SU-DHL-6 (cell line): ENCODE measurements at regions not wholly inside any gene's neighbourhood (a gene's known extent, or its start where the extent isn't known, plus 50 kb on each side); places are given as distances from the start of the nearest gene placed in this dataset.

Source experiments
- H2AFZ ChIP-seq: fragments of 200-600 bp; sonication (generic); 2 replicates; pipeline ENCODE4 v1.6.1; 2014; ENCODE audit warnings: low read depth, mild to moderate bottlenecking, moderate library complexity, mixed read lengths, antibody characterized with exemption, low read length; ENCODE audit not compliant: severe bottlenecking
- H3F3A ChIP-seq: fragments of 200-600 bp; shearing (Covaris generic); 2 replicates; pipeline ENCODE4 v1.6.0; 2016; ENCODE audit warnings: antibody characterized with exemption, mild to moderate bottlenecking; ENCODE audit not compliant: insufficient read depth
- H3K27ac ChIP-seq: fragments of 200-600 bp; sonication (generic); 2 replicates; pipeline ENCODE4 v1.5.1; 2016; ENCODE audit warnings: low read depth, mild to moderate bottlenecking, low read length, moderate library complexity, mixed read lengths
- H3K27me3 ChIP-seq: fragments of 200-600 bp; sonication (generic), shearing (Covaris generic); 2 replicates; pipeline ENCODE4 v1.6.0; 2014; ENCODE audit warnings: mild to moderate bottlenecking, low read length
- H3K36me3 ChIP-seq: fragments of 200-600 bp; sonication (generic); 2 replicates; pipeline ENCODE4 v1.6.1; 2014; ENCODE audit warnings: mild to moderate bottlenecking, low read length, mixed read lengths
- H3K4me2 ChIP-seq: fragments of 300-600, 200-600 bp; shearing (Covaris generic), sonication (generic); 2 replicates; pipeline ENCODE4 v1.6.0; 2014; ENCODE audit warnings: low read length, low read depth, mild to moderate bottlenecking; ENCODE audit not compliant: poor library complexity, severe bottlenecking
- H3K4me3 ChIP-seq: fragments of 200-600 bp; sonication (generic); 2 replicates; pipeline ENCODE4 v1.5.1; 2014; ENCODE audit warnings: antibody characterized with exemption, low read length, mild to moderate bottlenecking, mixed read lengths; ENCODE audit not compliant: insufficient read depth, poor library complexity, severe bottlenecking
- H3K79me2 ChIP-seq: fragments of 200-600 bp; sonication (generic); 2 replicates; pipeline ENCODE4 v1.6.1; 2014; ENCODE audit warnings: mild to moderate bottlenecking, low read length, moderate library complexity; ENCODE audit not compliant: insufficient read depth
- H3K9ac ChIP-seq: fragments of 200-600 bp; sonication (generic); 2 replicates; pipeline ENCODE4 v1.7.0; 2014; ENCODE audit warnings: mild to moderate bottlenecking, low read length
- H3K9me2 ChIP-seq: fragments of 200-600 bp; sonication (generic); replicated peaks from 2 replicates; pipeline ENCODE4 v1.6.1; 2014; ENCODE audit warnings: low read length; ENCODE audit not compliant: insufficient read depth
- H3K9me3 ChIP-seq: fragments of 200-600 bp; sonication (generic); 2 replicates; pipeline ENCODE4 v1.6.1; 2014; ENCODE audit warnings: low read length, mixed read lengths; ENCODE audit not compliant: insufficient read depth
- H4K20me1 ChIP-seq: fragments of 200-600 bp; sonication (generic); 2 replicates; pipeline ENCODE4 v1.6.1; 2014; ENCODE audit warnings: low read depth, mild to moderate bottlenecking, antibody characterized with exemption, low read length, moderate library complexity, mixed read lengths
- EZH2phosphoT487 ChIP-seq: fragments of 200-600 bp; sonication (generic), shearing (Covaris generic); conservative IDR thresholded peaks from 2 replicates; pipeline ENCODE4 v1.6.1; 2018; ENCODE audit warnings: mild to moderate bottlenecking, antibody characterized with exemption, low read length, moderate library complexity, mixed read lengths
- TF ChIP-seq, protein P1 (sequence below): fragments of 200-600 bp; sonication (generic); IDR thresholded peaks from one replicate; pipeline ENCODE4 v1.5.1; 2017; ENCODE audit warnings: antibody characterized with exemption, mild to moderate bottlenecking, low read length, moderate library complexity; ENCODE audit not compliant: insufficient read depth, poor library complexity, severe bottlenecking

DNA sequence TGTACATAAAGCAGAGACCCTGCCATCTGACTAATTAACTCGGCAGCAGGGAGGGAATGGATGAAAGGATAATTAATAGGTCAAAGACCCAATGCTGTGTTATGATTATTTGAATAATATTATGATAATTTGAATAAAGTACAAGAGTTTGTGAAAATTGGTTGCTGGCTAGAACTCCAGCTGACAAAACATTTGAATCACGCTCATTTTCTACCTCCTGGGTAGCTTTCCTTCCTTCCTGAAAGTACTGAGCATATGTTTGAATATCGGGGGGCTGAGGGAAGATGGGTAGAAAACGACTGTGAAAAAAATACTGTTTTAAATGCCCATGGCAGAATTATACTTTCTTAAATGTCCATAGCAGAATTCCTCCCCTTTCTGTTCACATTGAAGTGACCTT lies 243.6 kb upstream of the RBMS1 start:
- Histone ChIP-seq H2AFZ (no peak overlapping the region), H3F3A (no peaks in the 10 kb centered on the region), H3K27me3 (no peaks in the 10 kb centered on the region), H3K9ac (no peak overlapping the region), H3K4me3 (no peak overlapping the region), H3K4me2 (no peak overlapping the region), H3K9me3 (no peaks in the 10 kb centered on the region), H3K79me2 (no peaks in the 10 kb centered on the region), H3K27ac (no peak overlapping the region), H3K36me3 (no peaks in the 10 kb centered on the region), H4K20me1 (no peaks in the 10 kb centered on the region), H3K9me2 (no peaks in the 10 kb centered on the region)
- TF ChIP-seq EZH2phosphoT487, result no peak
- TF ChIP-seq, protein P1, sequence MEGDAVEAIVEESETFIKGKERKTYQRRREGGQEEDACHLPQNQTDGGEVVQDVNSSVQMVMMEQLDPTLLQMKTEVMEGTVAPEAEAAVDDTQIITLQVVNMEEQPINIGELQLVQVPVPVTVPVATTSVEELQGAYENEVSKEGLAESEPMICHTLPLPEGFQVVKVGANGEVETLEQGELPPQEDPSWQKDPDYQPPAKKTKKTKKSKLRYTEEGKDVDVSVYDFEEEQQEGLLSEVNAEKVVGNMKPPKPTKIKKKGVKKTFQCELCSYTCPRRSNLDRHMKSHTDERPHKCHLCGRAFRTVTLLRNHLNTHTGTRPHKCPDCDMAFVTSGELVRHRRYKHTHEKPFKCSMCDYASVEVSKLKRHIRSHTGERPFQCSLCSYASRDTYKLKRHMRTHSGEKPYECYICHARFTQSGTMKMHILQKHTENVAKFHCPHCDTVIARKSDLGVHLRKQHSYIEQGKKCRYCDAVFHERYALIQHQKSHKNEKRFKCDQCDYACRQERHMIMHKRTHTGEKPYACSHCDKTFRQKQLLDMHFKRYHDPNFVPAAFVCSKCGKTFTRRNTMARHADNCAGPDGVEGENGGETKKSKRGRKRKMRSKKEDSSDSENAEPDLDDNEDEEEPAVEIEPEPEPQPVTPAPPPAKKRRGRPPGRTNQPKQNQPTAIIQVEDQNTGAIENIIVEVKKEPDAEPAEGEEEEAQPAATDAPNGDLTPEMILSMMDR, result no peak

DNA sequence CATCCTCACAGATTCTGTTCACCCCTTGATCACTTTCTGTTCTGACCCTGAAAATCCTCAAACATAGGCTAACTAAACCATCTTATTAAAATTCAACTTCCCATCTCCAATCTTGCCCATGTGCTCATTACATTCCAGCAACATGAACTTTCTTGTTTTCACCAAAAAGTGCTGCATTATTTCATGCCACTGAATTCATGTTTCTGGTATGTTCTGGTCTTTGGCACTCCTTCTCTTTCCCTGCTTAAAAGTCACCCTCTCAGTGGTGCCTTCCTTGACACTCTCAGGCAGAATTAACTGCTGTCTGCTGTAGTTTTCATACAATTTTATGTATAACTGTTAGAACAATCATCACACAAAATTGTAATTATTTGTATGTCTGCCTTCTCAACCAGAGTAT lies 247.7 kb upstream of the RBMS1 start:
- Histone ChIP-seq H3K9ac (no peak overlapping the region), H3K4me3 (no peak overlapping the region), H3K27me3 (no peaks in the 10 kb centered on the region), H2AFZ (no peak overlapping the region), H3K4me2 (no peak overlapping the region), H3K79me2 (no peaks in the 10 kb centered on the region), H3K9me2 (no peaks in the 10 kb centered on the region), H3K9me3 (no peaks in the 10 kb centered on the region), H3F3A (no peaks in the 10 kb centered on the region), H4K20me1 (no peaks in the 10 kb centered on the region), H3K36me3 (no peaks in the 10 kb centered on the region), H3K27ac (no peak overlapping the region)
- TF ChIP-seq, protein P1, result no peak
- no peak for TF ChIP-seq EZH2phosphoT487

DNA sequence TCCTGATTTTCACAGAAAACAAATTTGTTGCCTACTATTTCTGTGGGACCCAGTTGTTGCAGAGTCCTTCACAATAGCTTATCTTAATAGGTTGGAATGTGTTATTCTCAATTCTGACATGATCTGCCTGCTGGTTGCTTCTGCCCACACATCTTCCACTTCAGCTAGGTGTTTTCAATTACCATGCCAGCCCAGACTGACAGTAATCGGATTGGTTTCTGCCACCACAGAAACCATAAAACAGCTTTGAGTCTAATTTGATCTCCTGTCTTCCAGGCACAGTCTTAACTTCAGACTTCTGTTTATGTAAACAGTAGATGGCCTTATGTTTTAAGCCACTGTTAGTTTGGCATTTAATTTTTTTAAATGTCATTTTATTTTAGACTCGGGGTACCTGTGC lies 248.2 kb upstream of the RBMS1 start:
- Histone ChIP-seq H3K27me3 (no peaks in the 10 kb centered on the region), H3K4me2 (no peak overlapping the region), H2AFZ (no peak overlapping the region), H3K4me3 (no peak overlapping the region), H3K9me2 (no peaks in the 10 kb centered on the region), H3K79me2 (no peaks in the 10 kb centered on the region), H3K27ac (no peak overlapping the region), H3F3A (no peaks in the 10 kb centered on the region), H3K9me3 (no peaks in the 10 kb centered on the region), H3K9ac (no peak overlapping the region), H3K36me3 (no peaks in the 10 kb centered on the region), H4K20me1 (no peaks in the 10 kb centered on the region)
- TF ChIP-seq, protein P1, result no peak
- TF ChIP-seq EZH2phosphoT487, result no peak

DNA sequence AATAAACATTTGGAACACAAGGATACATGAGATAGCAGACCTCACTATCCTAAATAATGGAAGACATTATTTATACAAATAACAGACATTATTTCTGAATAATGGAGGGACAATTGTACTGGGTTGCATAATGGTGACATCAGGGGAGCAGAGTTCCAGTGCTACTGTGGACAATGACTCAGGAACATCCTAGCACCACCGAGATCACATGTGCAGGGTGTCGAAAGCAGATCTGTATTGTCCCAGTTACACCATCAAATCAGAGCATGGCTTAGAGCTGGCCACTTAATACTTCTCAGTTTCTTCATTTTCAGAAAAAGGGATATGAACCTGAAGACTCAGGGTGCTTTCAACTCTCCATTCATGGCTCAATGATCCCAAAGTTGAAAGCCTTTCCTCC lies 249.1 kb upstream of the RBMS1 start:
- Histone ChIP-seq H3K4me2 (no peak overlapping the region), H2AFZ (no peak overlapping the region), H3F3A (no peaks in the 10 kb centered on the region), H3K27me3 (no peaks in the 10 kb centered on the region), H4K20me1 (no peaks in the 10 kb centered on the region), H3K9ac (no peak overlapping the region), H3K27ac (no peak overlapping the region), H3K9me2 (no peaks in the 10 kb centered on the region), H3K9me3 (no peaks in the 10 kb centered on the region), H3K36me3 (no peaks in the 10 kb centered on the region), H3K79me2 (no peaks in the 10 kb centered on the region), H3K4me3 (no peak overlapping the region)
- TF ChIP-seq, protein P1, result no peak
- no peak for TF ChIP-seq EZH2phosphoT487
